Tibial nerve (tissue), 4 donors: ENCODE measurements at regions not wholly inside any gene's neighbourhood (a gene's known extent, or its start where the extent isn't known, plus 50 kb on each side); places are given as distances from the start of the nearest gene placed in this dataset.

Experiments used
- DNase-seq, 2 donors: peaks; one replicate each; pipeline ENCODE4 v3.0.0-alpha.2; 2019; ENCODE audit warnings: low spot score in 2 of 2
- H3K27ac ChIP-seq, 4 donors: fragments of 200-600 bp; sonication (generic) in 3 of 4; one replicate each; pipeline ENCODE4 v1.5.1; 2017 to 2019; ENCODE audit warnings: mild to moderate bottlenecking in 1 of 4
- H3K27me3 ChIP-seq, 2 donors: fragments of 200-600 bp; sonication (generic) in 1 of 2; one replicate each; pipeline versions ENCODE4 v1.5.1 to v1.6.0; 2017 to 2019
- H3K36me3 ChIP-seq, 3 donors: fragments of 200-600 bp; sonication (generic); one replicate each; pipeline ENCODE4 v1.5.1; 2018 to 2019
- H3K4me1 ChIP-seq, 4 donors: fragments of 200-600 bp; sonication (generic) in 3 of 4; one replicate each; pipeline ENCODE4 v1.5.1; 2017 to 2019
- H3K4me3 ChIP-seq, 4 donors: fragments of 200-600 bp; sonication (generic) in 3 of 4; one replicate each; pipeline ENCODE4 v1.5.1; 2017 to 2019; ENCODE audit warnings: mild to moderate bottlenecking in 1 of 4, moderate library complexity in 1 of 4
- H3K9me3 ChIP-seq, 4 donors: fragments of 200-600 bp; sonication (generic) in 3 of 4; one replicate each; pipeline ENCODE4 v1.5.1; 2017 to 2019
- CTCF ChIP-seq, 5 experiments: fragments of 200-600 bp in 3 of 5; fragments of 450-650 bp in 2 of 5; sonication (generic) in 3 of 5; IDR thresholded peaks; one replicate each; pipeline ENCODE4 v1.5.1; 2016 to 2019; ENCODE audit warnings: antibody characterized with exemption in 5 of 5, mild to moderate bottlenecking in 3 of 5, moderate library complexity in 2 of 5
- EP300 ChIP-seq, 2 donors: sonication (generic); formaldehyde crosslinking; IDR thresholded peaks; one replicate each; pipeline ENCODE4 v1.6.1; 2017; ENCODE audit warnings: antibody characterized with exemption in 2 of 2, mild to moderate bottlenecking in 1 of 2
- POLR2A ChIP-seq, 2 donors: fragments of 450-650 bp; IDR thresholded peaks; one replicate each; pipeline ENCODE4 v1.6.1; 2017; ENCODE audit warnings: antibody characterized with exemption in 2 of 2, mild to moderate bottlenecking in 2 of 2, moderate library complexity in 2 of 2
- WGBS, 2 donors: methylation state at CpG; one replicate each; pipeline ENCODE4 v1.1.5; 2018; 5-methylcytosine and 5-hydroxymethylcytosine counted together

- no peak for TF ChIP-seq CTCF (IDR thresholded peaks at IDR 0.05)
- TF ChIP-seq EP300 (IDR thresholded peaks at IDR 0.05) = no peak
- TF ChIP-seq POLR2A (IDR thresholded peaks at IDR 0.05) = no peak
- H3K27me3 ChIP-seq = no peaks in the 10 kb centered on the region
- H3K27ac ChIP-seq = no peak overlapping the region
- H3K4me3 ChIP-seq = no peak overlapping the region
- no peaks in the 10 kb centered on the region for H3K36me3 ChIP-seq
- 60 to 63% methylated on average over 5 of the region's 5 CpGs for WGBS, 2 donors
- peaks cover 0 to 5% (median 0%) of the 10 kb centered on the region in 4 donors for H3K9me3 ChIP-seq
- DNase-seq = no peak
- peaks cover 0 to 12% (median 9%) of the 10 kb centered on the region in 4 donors for H3K4me1 ChIP-seq
Observed at GRCh38 chr6:4645713-4646360, 130.4 kb upstream of the CDYL start.

GRCh38 chr6:4644996-4645395 is 131.2 kb upstream of the CDYL start:
- no peak overlapping the region for H3K27ac ChIP-seq

GRCh38 chr6:4641461-4641860 is 134.7 kb upstream of the CDYL start:
- H3K36me3 ChIP-seq = no peaks in the 10 kb centered on the region
- no peaks in the 10 kb centered on the region for H3K4me1 ChIP-seq
- 97% methylated on average over 3 of the region's 3 CpGs for WGBS, 2 donors
- H3K27me3 ChIP-seq = no peaks in the 10 kb centered on the region
- no peak for DNase-seq
- no peak overlapping the region for H3K27ac ChIP-seq
- H3K9me3 ChIP-seq = peaks cover 0 to 5% (median 0%) of the 10 kb centered on the region in 4 donors
- no peak overlapping the region for H3K4me3 ChIP-seq
- TF ChIP-seq CTCF (IDR thresholded peaks at IDR 0.05) (no peak), POLR2A (IDR thresholded peaks at IDR 0.05) (no peak), EP300 (IDR thresholded peaks at IDR 0.05) (no peak)

More at GRCh38 chr6:4644996-4645395, 131.2 kb upstream of the CDYL start:
- 68 to 71% methylated on average over 2 of the region's 2 CpGs for WGBS, 2 donors
- no peak for DNase-seq
- Histone ChIP-seq H3K4me1 (peaks cover 0 to 12% (median 9%) of the 10 kb centered on the region in 4 donors), H3K4me3 (no peak overlapping the region), H3K9me3 (peaks cover 0 to 5% (median 0%) of the 10 kb centered on the region in 4 donors), H3K27me3 (no peaks in the 10 kb centered on the region), H3K36me3 (no peaks in the 10 kb centered on the region)
- no peak for TF ChIP-seq CTCF (IDR thresholded peaks at IDR 0.05)
- TF ChIP-seq POLR2A (IDR thresholded peaks at IDR 0.05) = no peak
- no peak for TF ChIP-seq EP300 (IDR thresholded peaks at IDR 0.05)

GRCh38 chr6:4640139-4640538 is 136.1 kb upstream of the CDYL start:
- peaks cover 0 to 5% (median 0%) of the 10 kb centered on the region in 4 donors for H3K9me3 ChIP-seq
- no peak overlapping the region for H3K27ac ChIP-seq
- no peak for DNase-seq
- WGBS, 2 donors = 32 to 36% methylated on average over 4 of the region's 4 CpGs
- TF ChIP-seq POLR2A (IDR thresholded peaks at IDR 0.05) (no peak), EP300 (IDR thresholded peaks at IDR 0.05) (no peak), CTCF (IDR thresholded peaks at IDR 0.05) (no peak)
- no peaks in the 10 kb centered on the region for H3K36me3 ChIP-seq
- H3K4me3 ChIP-seq = no peak overlapping the region
- no peaks in the 10 kb centered on the region for H3K4me1 ChIP-seq
- no peaks in the 10 kb centered on the region for H3K27me3 ChIP-seq

GRCh38 chr6:4638641-4639040 is 137.6 kb upstream of the CDYL start:
- TF ChIP-seq POLR2A (IDR thresholded peaks at IDR 0.05) (no peak), EP300 (IDR thresholded peaks at IDR 0.05) (no peak), CTCF (IDR thresholded peaks at IDR 0.05) (no peak)
- DNase-seq = no peak
- no peaks in the 10 kb centered on the region for H3K4me1 ChIP-seq
- H3K27me3 ChIP-seq = no peaks in the 10 kb centered on the region
- no peaks in the 10 kb centered on the region for H3K36me3 ChIP-seq
- H3K4me3 ChIP-seq = no peak overlapping the region
- no peak overlapping the region for H3K27ac ChIP-seq
- 89 to 91% methylated on average over 1 of the region's 1 CpG for WGBS, 2 donors
- H3K9me3 ChIP-seq = peaks cover 0 to 5% (median 0%) of the 10 kb centered on the region in 4 donors
